Keratinocyte (primary cell): ENCODE measurements at regions not wholly inside any gene's neighbourhood (a gene's known extent, or its start where the extent isn't known, plus 50 kb on each side); places are given as distances from the start of the nearest gene placed in this dataset.

ENCODE experiments used
- DNase-seq: peaks from one replicate; pipeline ENCODE4 v3.0.0-alpha.2; 2011; ENCODE audit warnings: low read depth, missing footprints, low spot score
- FAIRE-seq: peaks from 2 replicates; lab custom pipeline; 2011; peaks lifted over from hg19 to GRCh38; lab: Jason Lieb, UNC
- H2AFZ ChIP-seq: 2 replicates; pipeline ENCODE4 v1.6.0; 2012; ENCODE audit warnings: low read length, control low read depth, inconsistent platforms; ENCODE audit not compliant: control insufficient read depth
- H3K27ac ChIP-seq: 2 replicates; pipeline ENCODE4 v1.5.1; 2011; ENCODE audit warnings: low read length; ENCODE audit not compliant: control insufficient read depth, insufficient read depth
- H3K27me3 ChIP-seq: 3 replicates; pipeline ENCODE4 v1.6.0; 2011; ENCODE audit warnings: low read length; ENCODE audit not compliant: control insufficient read depth, insufficient read depth; ENCODE audit errors: extremely low read depth
- H3K36me3 ChIP-seq, 2 experiments: 2 replicates in 1 of 2; 3 replicates in 1 of 2; pipeline ENCODE4 v1.5.1; 2011; ENCODE audit warnings: low read length in 2 of 2, mild to moderate bottlenecking in 1 of 2; ENCODE audit not compliant: control insufficient read depth in 2 of 2, insufficient read depth in 2 of 2; ENCODE audit errors: extremely low read depth in 1 of 2
- H3K4me1 ChIP-seq: 3 replicates; pipeline ENCODE4 v1.5.1; 2011; ENCODE audit warnings: low read length; ENCODE audit not compliant: control insufficient read depth, insufficient read depth; ENCODE audit errors: extremely low read depth
- H3K4me2 ChIP-seq: 3 replicates; pipeline ENCODE4 v1.6.0; 2011; ENCODE audit warnings: low read depth, low read length; ENCODE audit not compliant: control insufficient read depth, insufficient read depth; ENCODE audit errors: extremely low read depth
- H3K4me3 ChIP-seq, 3 experiments: fragments of 200-600 bp in 1 of 3; sonication (generic) in 1 of 3; 2 replicates in 2 of 3; 3 replicates in 1 of 3; pipeline ENCODE4 v1.5.1; 2011 to 2016; ENCODE audit warnings: low read length in 3 of 3, mild to moderate bottlenecking in 3 of 3, control low read depth in 2 of 3, inconsistent platforms in 1 of 3, low read depth in 1 of 3, mixed read lengths in 1 of 3, mixed run types in 1 of 3, moderate library complexity in 1 of 3; ENCODE audit not compliant: control insufficient read depth in 2 of 3, insufficient read depth in 2 of 3; ENCODE audit errors: extremely low read depth in 1 of 3
- H3K79me2 ChIP-seq: 2 replicates; pipeline ENCODE4 v1.6.0; 2012; ENCODE audit warnings: low read length; ENCODE audit not compliant: control insufficient read depth, insufficient read depth
- H3K9ac ChIP-seq: 3 replicates; pipeline ENCODE4 v1.6.0; 2011; ENCODE audit warnings: low read length; ENCODE audit not compliant: control insufficient read depth, insufficient read depth; ENCODE audit errors: extremely low read depth
- H3K9me1 ChIP-seq: 3 replicates; pipeline ENCODE4 v1.6.0; 2011; ENCODE audit warnings: low read length; ENCODE audit not compliant: control insufficient read depth, insufficient read depth; ENCODE audit errors: extremely low read depth
- H3K9me3 ChIP-seq: 2 replicates; pipeline ENCODE4 v1.5.1; 2012; ENCODE audit warnings: low read depth, low read length; ENCODE audit not compliant: control insufficient read depth
- H4K20me1 ChIP-seq: 3 replicates; pipeline ENCODE4 v1.6.0; 2011; ENCODE audit warnings: low read length; ENCODE audit not compliant: control insufficient read depth, insufficient read depth; ENCODE audit errors: extremely low read depth
- CTCF ChIP-seq, 3 experiments: IDR thresholded peaks in 1 of 3; conservative IDR thresholded peaks in 1 of 3; optimal IDR thresholded peaks in 1 of 3; 2 replicates in 2 of 3; 3 replicates in 1 of 3; pipeline versions ENCODE3 to v1.5.1; 2011; ENCODE audit warnings: low read length in 3 of 3, mild to moderate bottlenecking in 3 of 3, moderate library complexity in 2 of 3, control low read depth in 1 of 3, inconsistent platforms in 1 of 3; ENCODE audit not compliant: insufficient read depth in 2 of 3; ENCODE audit errors: extremely low read depth in 1 of 3
- EZH2 ChIP-seq: IDR thresholded peaks from one replicate; pipeline ENCODE4 v1.6.1; 2012; ENCODE audit warnings: inconsistent platforms, mild to moderate bottlenecking, low read length, moderate library complexity
- dilution Hi-C: fragments of 300-500 bp; cut with MboI; formaldehyde crosslinking; loops from one replicate; pipeline ENCODE4 v1.7.0; 2020; ENCODE audit warnings: low sequenced_read_pairs; ENCODE audit not compliant: extremely low pct_ligation_motif_present

- no peaks in the 10 kb centered on the region for H3K79me2 ChIP-seq
- no peak overlapping the region for H3K4me2 ChIP-seq
- no peak overlapping the region for H3K27ac ChIP-seq
- no peak overlapping the region for H3K9ac ChIP-seq
- no peaks in the 10 kb centered on the region for H3K36me3 ChIP-seq
- TF ChIP-seq EZH2 (no peak), CTCF (optimal IDR thresholded peaks at IDR 0.05 in 1 of 3, IDR thresholded peaks at IDR 0.05 in 1 of 3, conservative IDR thresholded peaks at IDR 0.05 in 1 of 3; ENCODE audit: extremely low read depth in 1 of 3, insufficient read depth in 2 of 3, low read length in 3 of 3) (peak; percentile 36 to 46 (median 38))
- H3K9me1 ChIP-seq: no peaks in the 10 kb centered on the region
- dilution Hi-C loops: no loop called here
- H3K4me1 ChIP-seq: no peaks in the 10 kb centered on the region
- no peaks in the 10 kb centered on the region for H4K20me1 ChIP-seq
- FAIRE-seq: no peak
- no peak overlapping the region for H3K4me3 ChIP-seq
- H3K9me3 ChIP-seq: no peaks in the 10 kb centered on the region
- H3K27me3 ChIP-seq: no peaks in the 10 kb centered on the region
- H2AFZ ChIP-seq: no peak overlapping the region
- DNase-seq: no peak
Measured at GRCh38 chr2:15058015-15058720, 425.7 kb downstream of the LRATD1 start.

- dilution Hi-C loops: no loop called here
- Histone ChIP-seq H3K36me3 (no peaks in the 10 kb centered on the region), H3K4me1 (no peaks in the 10 kb centered on the region), H3K9me3 (no peaks in the 10 kb centered on the region), H3K9me1 (no peaks in the 10 kb centered on the region), H3K4me2 (no peak overlapping the region), H4K20me1 (no peaks in the 10 kb centered on the region), H3K9ac (no peak overlapping the region), H3K27ac (no peak overlapping the region), H3K27me3 (no peaks in the 10 kb centered on the region), H3K4me3 (no peak overlapping the region), H2AFZ (no peak overlapping the region), H3K79me2 (no peaks in the 10 kb centered on the region)
- TF ChIP-seq EZH2: no peak
- TF ChIP-seq CTCF (optimal IDR thresholded peaks at IDR 0.05 in 1 of 3, IDR thresholded peaks at IDR 0.05 in 1 of 3, conservative IDR thresholded peaks at IDR 0.05 in 1 of 3; ENCODE audit: extremely low read depth in 1 of 3, insufficient read depth in 2 of 3, low read length in 3 of 3): no peak
- FAIRE-seq: no peak
- no peak for DNase-seq
Measured at GRCh38 chr2:15058721-15059157, 426.2 kb downstream of the LRATD1 start.
